Suprapubic skin (tissue), 4 donors: ENCODE measurements at regions not wholly inside any gene's neighbourhood (a gene's known extent, or its start where the extent isn't known, plus 50 kb on each side); places are given as distances from the start of the nearest gene placed in this dataset.

Experiments used
- DNase-seq, 2 donors: peaks; one replicate each; pipeline ENCODE4 v3.0.0-alpha.2; 2019; ENCODE audit warnings: low spot score in 2 of 2
- H3K27ac ChIP-seq: fragments of 200-600 bp; sonication (generic); one replicate; pipeline ENCODE4 v1.5.1; 2019
- H3K27me3 ChIP-seq: fragments of 200-600 bp; sonication (generic); one replicate; pipeline ENCODE4 v1.5.1; 2019
- H3K36me3 ChIP-seq: fragments of 200-600 bp; sonication (generic); one replicate; pipeline ENCODE4 v1.5.1; 2019
- H3K4me1 ChIP-seq: fragments of 200-600 bp; sonication (generic); one replicate; pipeline ENCODE4 v1.5.1; 2019
- H3K4me3 ChIP-seq: fragments of 200-600 bp; sonication (generic); one replicate; pipeline ENCODE4 v1.5.1; 2019; ENCODE audit warnings: mild to moderate bottlenecking
- H3K9me3 ChIP-seq: fragments of 200-600 bp; sonication (generic); one replicate; pipeline ENCODE4 v1.5.1; 2019
- EP300 ChIP-seq: sonication (generic); formaldehyde crosslinking; IDR thresholded peaks from one replicate; pipeline ENCODE4 v1.6.1; 2017; ENCODE audit warnings: antibody characterized with exemption
- POLR2A ChIP-seq, 2 donors: fragments of 450-650 bp; IDR thresholded peaks; one replicate each; pipeline ENCODE4 v1.6.1; 2017; ENCODE audit warnings: antibody characterized with exemption in 2 of 2, mild to moderate bottlenecking in 2 of 2, moderate library complexity in 2 of 2
- POLR2AphosphoS5 ChIP-seq, 3 donors: sonication (generic); formaldehyde crosslinking; IDR thresholded peaks; one replicate each; pipeline ENCODE4 v1.6.1; 2017; ENCODE audit warnings: antibody characterized with exemption in 3 of 3
- WGBS: methylation state at CpG from one replicate; pipeline ENCODE4 v1.1.5; 2018; 5-methylcytosine and 5-hydroxymethylcytosine counted together
- TF ChIP-seq, protein P1 (sequence below), 2 donors: fragments of 200-600 bp in 1 of 2; fragments of 450-650 bp in 1 of 2; sonication (generic) in 1 of 2; IDR thresholded peaks; one replicate each; pipeline ENCODE4 v1.5.1; 2016 to 2019; ENCODE audit warnings: antibody characterized with exemption in 2 of 2, mild to moderate bottlenecking in 1 of 2, moderate library complexity in 1 of 2

DNA sequence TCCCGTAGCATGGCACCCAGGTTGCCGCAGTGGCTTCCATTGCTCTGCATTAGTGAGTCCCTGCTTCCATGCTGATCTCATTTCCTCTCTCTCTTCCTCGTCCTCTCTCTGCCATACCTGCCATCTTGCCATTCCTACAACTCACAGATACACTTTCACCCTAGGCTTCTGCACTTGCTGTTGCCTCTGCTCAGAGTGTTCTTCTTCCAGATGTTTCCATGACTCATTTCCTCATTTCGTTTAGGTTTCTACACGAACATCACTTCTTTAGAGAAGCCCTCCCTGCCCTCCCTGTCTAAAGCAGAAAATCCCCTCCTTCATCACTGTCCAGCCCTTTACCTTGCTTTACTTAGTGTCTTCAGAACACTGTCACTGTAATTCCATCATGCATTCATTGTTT, 115.2 kb upstream of the WWC1 start:
- Histone ChIP-seq H3K36me3 (no peaks in the 10 kb centered on the region), H3K27ac (no peak overlapping the region), H3K4me1 (no peaks in the 10 kb centered on the region), H3K4me3 (no peak overlapping the region), H3K9me3 (no peaks in the 10 kb centered on the region), H3K27me3 (no peaks in the 10 kb centered on the region)
- 76% methylated on average over 5 of the region's 5 CpGs for WGBS
- no peak for TF ChIP-seq POLR2AphosphoS5 (IDR thresholded peaks at IDR 0.05)
- TF ChIP-seq, protein P1, sequence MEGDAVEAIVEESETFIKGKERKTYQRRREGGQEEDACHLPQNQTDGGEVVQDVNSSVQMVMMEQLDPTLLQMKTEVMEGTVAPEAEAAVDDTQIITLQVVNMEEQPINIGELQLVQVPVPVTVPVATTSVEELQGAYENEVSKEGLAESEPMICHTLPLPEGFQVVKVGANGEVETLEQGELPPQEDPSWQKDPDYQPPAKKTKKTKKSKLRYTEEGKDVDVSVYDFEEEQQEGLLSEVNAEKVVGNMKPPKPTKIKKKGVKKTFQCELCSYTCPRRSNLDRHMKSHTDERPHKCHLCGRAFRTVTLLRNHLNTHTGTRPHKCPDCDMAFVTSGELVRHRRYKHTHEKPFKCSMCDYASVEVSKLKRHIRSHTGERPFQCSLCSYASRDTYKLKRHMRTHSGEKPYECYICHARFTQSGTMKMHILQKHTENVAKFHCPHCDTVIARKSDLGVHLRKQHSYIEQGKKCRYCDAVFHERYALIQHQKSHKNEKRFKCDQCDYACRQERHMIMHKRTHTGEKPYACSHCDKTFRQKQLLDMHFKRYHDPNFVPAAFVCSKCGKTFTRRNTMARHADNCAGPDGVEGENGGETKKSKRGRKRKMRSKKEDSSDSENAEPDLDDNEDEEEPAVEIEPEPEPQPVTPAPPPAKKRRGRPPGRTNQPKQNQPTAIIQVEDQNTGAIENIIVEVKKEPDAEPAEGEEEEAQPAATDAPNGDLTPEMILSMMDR (IDR thresholded peaks at IDR 0.05): no peak
- DNase-seq: no peak

DNA sequence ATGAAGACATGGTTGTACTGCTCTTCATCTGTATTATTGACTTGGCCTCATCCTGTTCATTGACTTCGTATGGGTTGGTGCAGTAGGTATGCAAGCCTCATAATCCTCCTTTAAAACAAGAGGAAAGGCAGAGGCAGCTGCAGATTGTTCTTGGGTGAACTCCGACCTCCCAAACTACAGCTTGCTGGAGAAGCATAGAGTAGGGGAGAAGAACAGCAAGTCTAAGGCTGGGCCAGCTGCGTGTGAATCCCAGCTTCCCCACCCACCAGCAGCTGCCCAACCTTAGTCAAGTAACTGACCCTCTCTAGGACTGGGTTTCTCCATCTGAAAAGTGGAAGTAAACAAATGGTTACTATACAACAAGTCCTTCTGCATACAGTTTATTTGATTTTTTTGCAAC, 114.5 kb upstream of the WWC1 start:
- H3K27me3 ChIP-seq: no peaks in the 10 kb centered on the region
- H3K4me3 ChIP-seq: no peak overlapping the region
- DNase-seq: no peak
- H3K4me1 ChIP-seq: no peaks in the 10 kb centered on the region
- H3K27ac ChIP-seq: no peak overlapping the region
- no peaks in the 10 kb centered on the region for H3K36me3 ChIP-seq
- WGBS: 77% methylated on average over 3 of the region's 3 CpGs
- TF ChIP-seq POLR2A (IDR thresholded peaks at IDR 0.05) (no peak), POLR2AphosphoS5 (IDR thresholded peaks at IDR 0.05) (no peak), EP300 (no peak)
- TF ChIP-seq, protein P1 (IDR thresholded peaks at IDR 0.05): no peak
- H3K9me3 ChIP-seq: no peaks in the 10 kb centered on the region

DNA sequence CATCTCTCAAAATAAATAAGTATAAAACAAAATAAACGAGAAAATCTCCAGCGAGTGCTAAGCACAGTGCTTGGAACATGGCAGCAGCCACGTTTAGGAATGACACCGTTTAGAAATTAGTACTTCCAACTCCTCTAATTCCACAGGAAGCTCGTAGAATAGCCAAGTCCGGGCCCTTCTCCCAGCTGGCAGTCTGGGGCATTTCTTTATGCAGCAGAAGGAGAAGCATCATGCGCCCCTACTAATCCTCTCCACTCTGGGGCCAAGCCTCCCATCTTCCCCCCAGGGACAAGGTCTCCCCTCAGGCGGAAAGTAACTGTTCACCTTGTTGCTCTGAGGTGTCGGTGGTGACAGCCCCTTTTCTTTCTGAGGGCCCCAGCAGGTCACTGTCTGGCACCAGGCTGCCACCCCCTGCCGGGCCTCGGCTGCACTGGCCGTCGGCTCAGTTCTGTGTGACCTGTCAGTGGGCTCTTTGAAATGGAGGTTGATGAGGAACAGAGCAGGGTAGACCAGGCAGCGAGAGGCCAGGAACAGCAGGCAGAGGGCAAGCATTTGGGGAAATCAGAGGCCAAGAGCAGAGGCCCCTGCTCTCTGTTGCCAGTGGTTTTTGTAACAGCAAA, 113.5 kb upstream of the WWC1 start:
- no peak overlapping the region for H3K4me3 ChIP-seq
- H3K36me3 ChIP-seq: no peaks in the 10 kb centered on the region
- DNase-seq: no peak
- 73% methylated on average over 12 of the region's 14 CpGs for WGBS
- no peaks in the 10 kb centered on the region for H3K9me3 ChIP-seq
- TF ChIP-seq EP300: no peak
- TF ChIP-seq, protein P1 (IDR thresholded peaks at IDR 0.05): no peak
- TF ChIP-seq POLR2A (IDR thresholded peaks at IDR 0.05): no peak
- no peak for TF ChIP-seq POLR2AphosphoS5 (IDR thresholded peaks at IDR 0.05)
- no peak overlapping the region for H3K27ac ChIP-seq
- H3K27me3 ChIP-seq: no peaks in the 10 kb centered on the region
- no peaks in the 10 kb centered on the region for H3K4me1 ChIP-seq

DNA sequence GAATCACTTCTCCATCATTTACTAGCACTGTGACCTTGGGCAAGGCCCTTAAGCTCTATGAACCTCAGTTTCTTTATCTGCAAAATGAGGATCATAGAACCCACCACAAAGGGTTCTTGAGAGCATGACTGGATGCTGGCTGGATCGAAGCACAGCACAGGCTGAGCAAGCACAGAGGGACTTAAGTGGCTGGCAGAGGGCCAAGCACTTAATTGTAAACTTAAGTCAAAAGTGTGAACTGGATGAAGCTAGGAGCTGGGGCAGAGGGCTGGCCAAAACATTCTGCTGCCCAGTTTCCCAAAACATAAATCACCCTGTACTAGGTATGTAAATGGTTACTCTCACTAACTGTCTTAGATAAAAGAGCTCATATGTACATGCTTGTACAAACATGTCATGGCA, 112.3 kb upstream of the WWC1 start:
- no peaks in the 10 kb centered on the region for H3K4me1 ChIP-seq
- no peaks in the 10 kb centered on the region for H3K27me3 ChIP-seq
- no peaks in the 10 kb centered on the region for H3K36me3 ChIP-seq
- TF ChIP-seq EP300 (no peak), POLR2AphosphoS5 (IDR thresholded peaks at IDR 0.05) (no peak), POLR2A (IDR thresholded peaks at IDR 0.05) (no peak)
- TF ChIP-seq, protein P1 (IDR thresholded peaks at IDR 0.05): no peak
- DNase-seq: no peak
- H3K9me3 ChIP-seq: no peaks in the 10 kb centered on the region
- no peak overlapping the region for H3K4me3 ChIP-seq
- 33% methylated on average over 1 of the region's 1 CpG for WGBS
- H3K27ac ChIP-seq: no peak overlapping the region

DNA sequence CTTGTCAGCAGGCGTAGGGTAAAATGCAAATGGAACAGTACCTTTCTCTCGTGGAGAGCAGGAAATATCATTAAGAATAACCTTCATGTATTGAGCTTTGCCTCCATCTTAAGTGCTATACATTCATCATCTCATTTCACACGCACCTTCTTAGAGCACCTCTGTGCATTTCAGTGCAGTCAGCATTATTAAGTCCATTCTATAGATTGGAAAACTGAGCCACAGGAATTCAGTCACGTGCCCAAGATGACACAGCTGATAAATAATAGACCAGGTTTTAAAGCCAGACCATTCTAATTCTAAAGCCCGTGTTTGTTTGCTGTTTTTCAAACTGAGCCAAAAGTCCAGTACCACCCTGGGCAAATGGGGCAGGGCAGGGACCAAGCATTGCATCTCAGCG, 109.2 kb upstream of the WWC1 start:
- Histone ChIP-seq H3K9me3 (no peaks in the 10 kb centered on the region), H3K4me1 (no peaks in the 10 kb centered on the region), H3K27me3 (no peaks in the 10 kb centered on the region), H3K36me3 (no peaks in the 10 kb centered on the region), H3K4me3 (no peak overlapping the region), H3K27ac (no peak overlapping the region)
- TF ChIP-seq EP300: no peak
- TF ChIP-seq POLR2AphosphoS5 (IDR thresholded peaks at IDR 0.05): no peak
- TF ChIP-seq POLR2A (IDR thresholded peaks at IDR 0.05): no peak
- TF ChIP-seq, protein P1 (IDR thresholded peaks at IDR 0.05): no peak
- DNase-seq: no peak
- WGBS: 91% methylated on average over 6 of the region's 6 CpGs
